ENCODE measurements at regions not wholly inside any gene's neighbourhood (a gene's known extent, or its start where the extent isn't known, plus 50 kb on each side); places are given as distances from the start of the nearest gene placed in this dataset.
"Not testable (repeated sequence)": the region's sequence is repeated elsewhere in the genome, so short reads cannot be mapped to it uniquely, and the experiment has no call there.

DNA sequence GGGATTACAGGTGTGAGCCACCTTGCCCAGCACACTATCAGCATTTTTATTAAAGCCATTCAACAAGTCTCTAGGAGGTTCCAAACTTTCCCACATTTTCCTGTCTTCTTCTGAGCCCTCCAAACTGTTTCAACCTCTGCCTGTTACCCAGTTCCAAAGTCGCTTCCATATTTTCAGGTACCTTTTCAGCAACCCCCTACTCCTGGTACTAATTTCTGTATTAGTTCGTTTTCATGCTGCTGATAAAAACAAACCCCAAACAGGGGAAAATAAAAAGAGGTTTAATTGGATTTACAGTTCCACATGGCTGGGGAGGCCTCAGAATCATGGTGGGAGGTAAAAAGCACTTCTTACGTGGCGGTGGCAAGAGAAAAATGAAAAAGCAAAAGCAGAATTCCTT is 81.2 kb upstream of the GRIP1 start:
- not testable (repeated sequence) for TF ChIP-seq POLR2A, POU2F2, POLR2AphosphoS5, TAF1 (IDR thresholded peaks at IDR 0.05; ENCODE audit: low read depth, low read length)

All from GM12891 (cell line).